GM12874 (cell line): ENCODE measurements at regions not wholly inside any gene's neighbourhood (a gene's known extent, or its start where the extent isn't known, plus 50 kb on each side); places are given as distances from the start of the nearest gene placed in this dataset.

ENCODE experiments used
- CTCF ChIP-seq: IDR thresholded peaks from 2 replicates; pipeline ENCODE4 v1.5.1; 2011; ENCODE audit warnings: low read depth, mild to moderate bottlenecking, control low read depth, low read length, moderate library complexity; ENCODE audit not compliant: insufficient read depth

DNA sequence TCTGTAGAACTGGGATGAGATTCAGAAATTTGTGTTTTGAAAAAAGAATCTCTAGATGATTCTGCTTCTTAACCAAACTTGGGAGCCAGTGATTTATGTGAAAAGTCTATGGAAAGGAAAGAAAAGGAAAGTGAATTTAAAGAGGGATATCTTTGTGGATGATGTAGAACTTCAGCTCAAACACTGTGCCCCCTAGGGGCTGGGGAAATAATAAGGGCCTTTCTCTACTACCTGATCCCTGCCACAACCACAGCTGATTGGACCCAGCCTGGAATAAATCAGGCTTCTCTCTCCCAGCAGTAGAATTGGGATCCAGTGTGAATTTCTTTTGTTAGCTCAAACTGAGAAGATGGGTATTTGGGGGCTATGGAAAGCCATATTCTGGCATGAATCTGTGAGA is 155.0 kb downstream of the PRELID2 start:
- TF ChIP-seq CTCF = no peak

GRCh38 chr5:145678255-145678654 is 156.9 kb downstream of the PRELID2 start:
- TF ChIP-seq CTCF = no peak

GRCh38 chr5:145673786-145674185 is 161.4 kb downstream of the PRELID2 start:
- TF ChIP-seq CTCF = no peak

- TF ChIP-seq CTCF = no peak
These were observed 166.4 kb downstream of the PRELID2 start for GRCh38 chr5:145668714-145669113.

DNA sequence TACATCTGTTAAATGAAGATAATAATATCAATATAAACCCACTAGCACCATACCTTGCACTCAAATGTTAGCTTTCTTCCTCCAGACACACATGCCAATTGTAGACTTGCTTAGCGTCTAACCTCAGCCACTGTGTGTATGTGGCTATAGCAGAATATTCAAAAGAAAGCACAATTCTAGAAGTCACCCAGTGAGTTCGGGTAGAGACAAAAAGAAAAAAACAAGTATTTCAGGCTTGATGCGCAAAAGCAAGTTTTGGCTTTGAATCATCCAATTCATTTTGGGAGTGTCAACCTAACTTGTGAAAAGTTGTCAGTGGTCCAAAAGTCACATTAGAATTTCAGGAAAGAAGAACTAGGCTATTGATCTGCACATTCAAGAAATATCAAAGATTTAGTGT is 167.4 kb downstream of the PRELID2 start:
- no peak for TF ChIP-seq CTCF

- no peak for TF ChIP-seq CTCF
These were observed 168.6 kb downstream of the PRELID2 start for GRCh38 chr5:145666591-145666990.

- no peak for TF ChIP-seq CTCF
These were observed 173.2 kb downstream of the PRELID2 start for GRCh38 chr5:145661737-145662485.
